ENCODE measurements at regions not wholly inside any gene's neighbourhood (a gene's known extent, or its start where the extent isn't known, plus 50 kb on each side); places are given as distances from the start of the nearest gene placed in this dataset.

GRCh38 chr16:7132465-7132864 lies 200.2 kb upstream of the RBFOX1 start:
- no peak overlapping the region for H3K4me3 ChIP-seq (ENCODE audit: low read depth in 1 of 2, low read length in 1 of 2)
- TF ChIP-seq, protein P1, sequence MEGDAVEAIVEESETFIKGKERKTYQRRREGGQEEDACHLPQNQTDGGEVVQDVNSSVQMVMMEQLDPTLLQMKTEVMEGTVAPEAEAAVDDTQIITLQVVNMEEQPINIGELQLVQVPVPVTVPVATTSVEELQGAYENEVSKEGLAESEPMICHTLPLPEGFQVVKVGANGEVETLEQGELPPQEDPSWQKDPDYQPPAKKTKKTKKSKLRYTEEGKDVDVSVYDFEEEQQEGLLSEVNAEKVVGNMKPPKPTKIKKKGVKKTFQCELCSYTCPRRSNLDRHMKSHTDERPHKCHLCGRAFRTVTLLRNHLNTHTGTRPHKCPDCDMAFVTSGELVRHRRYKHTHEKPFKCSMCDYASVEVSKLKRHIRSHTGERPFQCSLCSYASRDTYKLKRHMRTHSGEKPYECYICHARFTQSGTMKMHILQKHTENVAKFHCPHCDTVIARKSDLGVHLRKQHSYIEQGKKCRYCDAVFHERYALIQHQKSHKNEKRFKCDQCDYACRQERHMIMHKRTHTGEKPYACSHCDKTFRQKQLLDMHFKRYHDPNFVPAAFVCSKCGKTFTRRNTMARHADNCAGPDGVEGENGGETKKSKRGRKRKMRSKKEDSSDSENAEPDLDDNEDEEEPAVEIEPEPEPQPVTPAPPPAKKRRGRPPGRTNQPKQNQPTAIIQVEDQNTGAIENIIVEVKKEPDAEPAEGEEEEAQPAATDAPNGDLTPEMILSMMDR (IDR thresholded peaks at IDR 0.05), result no peak
- H3K27ac ChIP-seq, result no peak overlapping the region
- no peaks in the 10 kb centered on the region for H3K36me3 ChIP-seq
- no peaks in the 10 kb centered on the region for H3K4me1 ChIP-seq (ENCODE audit: control insufficient read depth in 1 of 2, insufficient read depth in 1 of 2, low read depth in 1 of 2, low read length in 1 of 2)
- no peaks in the 10 kb centered on the region for H3K27me3 ChIP-seq
- H3K9me3 ChIP-seq, result no peaks in the 10 kb centered on the region

- Histone ChIP-seq H3K36me3 (no peaks in the 10 kb centered on the region), H3K27me3 (no peaks in the 10 kb centered on the region), H3K4me1 (ENCODE audit: control insufficient read depth in 1 of 2, insufficient read depth in 1 of 2, low read depth in 1 of 2, low read length in 1 of 2) (no peaks in the 10 kb centered on the region), H3K27ac (no peak overlapping the region), H3K9me3 (no peaks in the 10 kb centered on the region), H3K4me3 (ENCODE audit: low read depth in 1 of 2, low read length in 1 of 2) (no peak overlapping the region)
- TF ChIP-seq, protein P1 (IDR thresholded peaks at IDR 0.05), result no peak
These were observed 207.9 kb upstream of the RBFOX1 start for GRCh38 chr16:7124701-7125100.

DNA sequence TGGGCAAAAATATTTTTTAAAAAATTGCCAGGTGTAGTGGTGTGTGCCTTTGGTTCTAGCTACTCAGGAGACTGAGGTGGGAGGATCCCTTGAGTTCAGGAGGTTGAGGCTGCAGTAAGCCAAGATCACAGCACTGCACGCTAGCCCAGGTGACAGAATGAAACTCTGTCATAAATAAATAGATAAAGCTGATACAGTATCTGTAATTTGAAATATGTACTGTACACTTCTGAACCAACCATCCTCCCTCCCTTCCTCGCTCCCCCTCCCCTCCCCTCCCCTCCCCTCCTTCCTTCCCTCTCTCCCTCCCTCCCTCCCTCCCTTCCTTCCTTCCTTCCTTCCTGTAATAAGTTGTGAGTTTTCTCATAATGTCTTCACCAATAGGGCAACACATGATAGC lies 208.4 kb upstream of the RBFOX1 start:
- H3K27ac ChIP-seq, result no peak overlapping the region
- TF ChIP-seq, protein P1 (IDR thresholded peaks at IDR 0.05), result no peak

DNA sequence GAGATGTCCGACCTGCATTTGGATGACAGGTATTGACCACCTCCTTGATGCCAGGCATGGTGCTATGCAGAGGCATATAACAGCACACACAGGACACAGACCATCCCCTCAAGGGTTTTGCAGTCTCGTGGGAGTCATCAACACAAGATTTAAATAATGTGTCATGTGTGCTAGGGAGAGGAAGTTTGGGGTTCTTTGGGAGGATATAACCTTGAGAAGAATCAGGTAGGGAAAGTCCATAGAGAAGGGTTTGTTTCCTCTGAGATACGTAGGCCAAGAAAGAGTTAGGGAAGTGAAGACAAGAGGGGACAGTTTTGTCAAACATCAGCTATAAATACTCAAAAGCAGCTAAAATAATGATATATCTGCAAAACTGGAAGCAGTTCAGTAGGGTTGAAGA lies 215.9 kb upstream of the RBFOX1 start:
- TF ChIP-seq, protein P1 (IDR thresholded peaks at IDR 0.05), result no peak
- Histone ChIP-seq H3K27ac (no peak overlapping the region), H3K4me3 (ENCODE audit: low read depth in 1 of 2, low read length in 1 of 2) (no peak overlapping the region), H3K36me3 (no peaks in the 10 kb centered on the region), H3K9me3 (no peaks in the 10 kb centered on the region), H3K27me3 (no peaks in the 10 kb centered on the region), H3K4me1 (ENCODE audit: control insufficient read depth in 1 of 2, insufficient read depth in 1 of 2, low read depth in 1 of 2, low read length in 1 of 2) (no peaks in the 10 kb centered on the region)

More for the DNA sequence above, 208.4 kb upstream of the RBFOX1 start:
- H3K9me3 ChIP-seq, result no peaks in the 10 kb centered on the region
- H3K36me3 ChIP-seq, result no peaks in the 10 kb centered on the region
- no peaks in the 10 kb centered on the region for H3K27me3 ChIP-seq
- H3K4me1 ChIP-seq (ENCODE audit: control insufficient read depth in 1 of 2, insufficient read depth in 1 of 2, low read depth in 1 of 2, low read length in 1 of 2), result no peaks in the 10 kb centered on the region
- H3K4me3 ChIP-seq (ENCODE audit: low read depth in 1 of 2, low read length in 1 of 2), result no peak overlapping the region

GRCh38 chr16:7115898-7116297 lies 216.7 kb upstream of the RBFOX1 start:
- Histone ChIP-seq H3K4me3 (ENCODE audit: low read depth in 1 of 2, low read length in 1 of 2) (no peak overlapping the region), H3K4me1 (ENCODE audit: control insufficient read depth in 1 of 2, insufficient read depth in 1 of 2, low read depth in 1 of 2, low read length in 1 of 2) (no peaks in the 10 kb centered on the region), H3K9me3 (no peaks in the 10 kb centered on the region), H3K27ac (no peak overlapping the region), H3K27me3 (no peaks in the 10 kb centered on the region), H3K36me3 (no peaks in the 10 kb centered on the region)
- TF ChIP-seq, protein P1 (IDR thresholded peaks at IDR 0.05), result no peak

DNA sequence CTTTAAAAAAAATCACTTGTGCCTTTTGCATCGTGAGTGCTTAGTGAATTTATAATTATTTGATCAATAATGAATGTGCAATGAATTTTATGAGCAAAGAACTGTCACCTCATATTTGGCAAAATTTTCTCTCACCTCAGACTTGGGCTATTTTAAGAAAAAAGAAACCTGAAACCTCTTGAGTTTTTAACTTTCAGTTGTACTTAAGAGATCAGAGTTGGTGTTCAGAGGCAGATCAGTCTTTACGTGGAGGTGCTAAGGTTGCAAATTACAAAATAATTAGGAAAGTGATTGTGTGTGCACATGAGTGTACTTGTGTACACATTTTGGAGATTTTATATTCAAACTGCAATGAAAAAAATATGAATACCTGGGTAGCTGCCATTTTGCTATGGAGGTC lies 218.7 kb upstream of the RBFOX1 start:
- TF ChIP-seq, protein P1 (IDR thresholded peaks at IDR 0.05), result no peak
- Histone ChIP-seq H3K9me3 (no peaks in the 10 kb centered on the region), H3K4me3 (ENCODE audit: low read depth in 1 of 2, low read length in 1 of 2) (no peak overlapping the region), H3K4me1 (ENCODE audit: control insufficient read depth in 1 of 2, insufficient read depth in 1 of 2, low read depth in 1 of 2, low read length in 1 of 2) (no peaks in the 10 kb centered on the region), H3K27ac (no peak overlapping the region), H3K36me3 (no peaks in the 10 kb centered on the region), H3K27me3 (no peaks in the 10 kb centered on the region)

Measured in neutrophil (primary cell).